ENCODE measurements at regions not wholly inside any gene's neighbourhood (a gene's known extent, or its start where the extent isn't known, plus 50 kb on each side); places are given as distances from the start of the nearest gene placed in this dataset.

DNA sequence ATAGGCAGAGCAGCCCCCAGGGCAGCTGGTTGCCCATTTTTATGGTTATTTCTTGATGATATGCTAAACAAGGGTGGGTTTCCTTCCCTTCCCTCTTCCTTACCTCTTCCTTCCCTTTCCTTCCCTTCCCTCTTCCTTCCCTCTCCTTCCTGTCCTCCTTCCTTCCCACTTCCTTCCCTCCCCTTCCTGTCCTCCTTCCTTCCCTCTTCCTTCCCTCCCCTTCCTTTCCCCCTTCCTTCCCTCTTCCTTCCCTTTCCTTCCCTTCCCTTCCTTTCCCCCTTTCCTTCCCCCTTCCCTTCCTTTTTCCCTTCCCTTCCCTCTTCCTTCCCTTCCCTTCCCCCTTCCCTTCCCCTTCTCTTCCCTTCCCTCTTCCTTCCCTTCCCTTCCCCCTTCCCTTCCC lies 87.7 kb downstream of the MAP1LC3B2 start:
- H3K9me3 ChIP-seq (ENCODE audit: low read depth, low read length): no peaks in the 10 kb centered on the region
- no peaks in the 10 kb centered on the region for H3K36me3 ChIP-seq (ENCODE audit: insufficient read depth, low read length)
- DNase-seq (ENCODE audit: low read depth, low spot score): no peak
- TF ChIP-seq EZH2 (IDR thresholded peaks at IDR 0.05) (no peak), FOXP2 (optimal IDR thresholded peaks at IDR 0.05; ENCODE audit: control extremely low read depth, extremely low read length, insufficient read depth) (no peak), POLR2AphosphoS5 (IDR thresholded peaks at IDR 0.05; ENCODE audit: borderline replicate concordance, low read depth, low read length) (no peak)
- no peak overlapping the region for H3K27ac ChIP-seq
- H3K4me3 ChIP-seq: no peak overlapping the region
- no peak overlapping the region for H3K9ac ChIP-seq (ENCODE audit: insufficient read length)

GRCh38 chr12:116644806-116645205 lies 85.6 kb downstream of the MAP1LC3B2 start:
- TF ChIP-seq POLR2AphosphoS5 (IDR thresholded peaks at IDR 0.05; ENCODE audit: borderline replicate concordance, low read depth, low read length): no peak
- TF ChIP-seq EZH2 (IDR thresholded peaks at IDR 0.05): no peak
- TF ChIP-seq FOXP2 (optimal IDR thresholded peaks at IDR 0.05; ENCODE audit: control extremely low read depth, extremely low read length, insufficient read depth): no peak
- no peaks in the 10 kb centered on the region for H3K9me3 ChIP-seq (ENCODE audit: low read depth, low read length)

GRCh38 chr12:116642683-116643082 lies 83.5 kb downstream of the MAP1LC3B2 start:
- TF ChIP-seq FOXP2 (optimal IDR thresholded peaks at IDR 0.05; ENCODE audit: control extremely low read depth, extremely low read length, insufficient read depth) (no peak), POLR2AphosphoS5 (IDR thresholded peaks at IDR 0.05; ENCODE audit: borderline replicate concordance, low read depth, low read length) (no peak), EZH2 (IDR thresholded peaks at IDR 0.05) (no peak)
- Histone ChIP-seq H3K9ac (ENCODE audit: insufficient read length) (no peak overlapping the region), H3K27ac (no peak overlapping the region), H3K4me3 (no peak overlapping the region), H3K9me3 (ENCODE audit: low read depth, low read length) (no peaks in the 10 kb centered on the region), H3K36me3 (ENCODE audit: insufficient read depth, low read length) (no peaks in the 10 kb centered on the region)
- no peak for DNase-seq (ENCODE audit: low read depth, low spot score)

More at GRCh38 chr12:116644806-116645205, 85.6 kb downstream of the MAP1LC3B2 start:
- no peak overlapping the region for H3K4me3 ChIP-seq
- no peaks in the 10 kb centered on the region for H3K36me3 ChIP-seq (ENCODE audit: insufficient read depth, low read length)
- H3K27ac ChIP-seq: no peak overlapping the region
- no peak for DNase-seq (ENCODE audit: low read depth, low spot score)
- no peak overlapping the region for H3K9ac ChIP-seq (ENCODE audit: insufficient read length)

GRCh38 chr12:116642106-116642505 lies 82.9 kb downstream of the MAP1LC3B2 start:
- no peaks in the 10 kb centered on the region for H3K9me3 ChIP-seq (ENCODE audit: low read depth, low read length)
- H3K9ac ChIP-seq (ENCODE audit: insufficient read length): no peak overlapping the region
- TF ChIP-seq FOXP2 (optimal IDR thresholded peaks at IDR 0.05; ENCODE audit: control extremely low read depth, extremely low read length, insufficient read depth): no peak
- no peak for TF ChIP-seq EZH2 (IDR thresholded peaks at IDR 0.05)
- no peak for TF ChIP-seq POLR2AphosphoS5 (IDR thresholded peaks at IDR 0.05; ENCODE audit: borderline replicate concordance, low read depth, low read length)
- DNase-seq (ENCODE audit: low read depth, low spot score): no peak
- H3K27ac ChIP-seq: no peak overlapping the region
- H3K36me3 ChIP-seq (ENCODE audit: insufficient read depth, low read length): no peaks in the 10 kb centered on the region
- H3K4me3 ChIP-seq: no peak overlapping the region

GRCh38 chr12:116640281-116640680 lies 81.1 kb downstream of the MAP1LC3B2 start:
- Histone ChIP-seq H3K4me3 (no peak overlapping the region), H3K9me3 (ENCODE audit: low read depth, low read length) (no peaks in the 10 kb centered on the region), H3K36me3 (ENCODE audit: insufficient read depth, low read length) (no peaks in the 10 kb centered on the region), H3K27ac (no peak overlapping the region), H3K9ac (ENCODE audit: insufficient read length) (no peak overlapping the region)
- TF ChIP-seq POLR2AphosphoS5 (IDR thresholded peaks at IDR 0.05; ENCODE audit: borderline replicate concordance, low read depth, low read length) (no peak), FOXP2 (optimal IDR thresholded peaks at IDR 0.05; ENCODE audit: control extremely low read depth, extremely low read length, insufficient read depth) (no peak), EZH2 (IDR thresholded peaks at IDR 0.05) (no peak)
- DNase-seq (ENCODE audit: low read depth, low spot score): no peak

DNA sequence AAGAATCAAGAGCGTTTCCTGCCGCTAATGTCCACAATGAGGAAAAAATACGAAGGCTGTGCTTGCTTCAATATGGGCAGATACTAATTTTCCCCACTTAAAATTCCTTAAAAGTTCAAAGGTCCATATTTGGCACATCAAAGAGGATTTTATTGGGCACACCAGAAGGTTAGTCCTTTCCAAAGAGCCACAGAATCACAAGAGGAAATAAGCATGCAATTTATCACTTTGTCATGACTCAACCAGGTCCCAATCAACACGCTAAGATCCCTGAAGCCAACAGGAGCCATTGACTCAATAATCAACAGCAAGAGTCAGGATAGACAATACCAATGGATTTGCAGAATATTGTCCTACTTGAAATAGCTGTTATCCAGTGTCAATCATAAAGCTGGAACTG lies 80.6 kb downstream of the MAP1LC3B2 start:
- H3K4me3 ChIP-seq: no peak overlapping the region
- TF ChIP-seq FOXP2 (optimal IDR thresholded peaks at IDR 0.05; ENCODE audit: control extremely low read depth, extremely low read length, insufficient read depth) (no peak), POLR2AphosphoS5 (IDR thresholded peaks at IDR 0.05; ENCODE audit: borderline replicate concordance, low read depth, low read length) (no peak), EZH2 (IDR thresholded peaks at IDR 0.05) (no peak)
- no peaks in the 10 kb centered on the region for H3K9me3 ChIP-seq (ENCODE audit: low read depth, low read length)
- DNase-seq (ENCODE audit: low read depth, low spot score): no peak
- no peak overlapping the region for H3K27ac ChIP-seq
- no peaks in the 10 kb centered on the region for H3K36me3 ChIP-seq (ENCODE audit: insufficient read depth, low read length)
- H3K9ac ChIP-seq (ENCODE audit: insufficient read length): no peak overlapping the region

GRCh38 chr12:116638376-116638775 lies 79.2 kb downstream of the MAP1LC3B2 start:
- Histone ChIP-seq H3K36me3 (ENCODE audit: insufficient read depth, low read length) (no peaks in the 10 kb centered on the region), H3K4me3 (no peak overlapping the region), H3K9me3 (ENCODE audit: low read depth, low read length) (no peaks in the 10 kb centered on the region), H3K27ac (no peak overlapping the region), H3K9ac (ENCODE audit: insufficient read length) (no peak overlapping the region)
- TF ChIP-seq EZH2 (IDR thresholded peaks at IDR 0.05) (no peak), FOXP2 (optimal IDR thresholded peaks at IDR 0.05; ENCODE audit: control extremely low read depth, extremely low read length, insufficient read depth) (no peak), POLR2AphosphoS5 (IDR thresholded peaks at IDR 0.05; ENCODE audit: borderline replicate concordance, low read depth, low read length) (no peak)
- no peak for DNase-seq (ENCODE audit: low read depth, low spot score)

GRCh38 chr12:116637589-116638150 lies 78.5 kb downstream of the MAP1LC3B2 start:
- Histone ChIP-seq H3K9me3 (ENCODE audit: low read depth, low read length) (no peaks in the 10 kb centered on the region), H3K27ac (no peak overlapping the region), H3K4me3 (no peak overlapping the region), H3K36me3 (ENCODE audit: insufficient read depth, low read length) (no peaks in the 10 kb centered on the region), H3K9ac (ENCODE audit: insufficient read length) (no peak overlapping the region)
- DNase-seq (ENCODE audit: low read depth, low spot score): no peak
- no peak for TF ChIP-seq EZH2 (IDR thresholded peaks at IDR 0.05)
- TF ChIP-seq FOXP2 (optimal IDR thresholded peaks at IDR 0.05; ENCODE audit: control extremely low read depth, extremely low read length, insufficient read depth): no peak
- TF ChIP-seq POLR2AphosphoS5 (IDR thresholded peaks at IDR 0.05; ENCODE audit: borderline replicate concordance, low read depth, low read length): no peak

Measured in SK-N-MC (cell line).